ENCODE measurements at regions not wholly inside any gene's neighbourhood (a gene's known extent, or its start where the extent isn't known, plus 50 kb on each side); places are given as distances from the start of the nearest gene placed in this dataset.

DNA sequence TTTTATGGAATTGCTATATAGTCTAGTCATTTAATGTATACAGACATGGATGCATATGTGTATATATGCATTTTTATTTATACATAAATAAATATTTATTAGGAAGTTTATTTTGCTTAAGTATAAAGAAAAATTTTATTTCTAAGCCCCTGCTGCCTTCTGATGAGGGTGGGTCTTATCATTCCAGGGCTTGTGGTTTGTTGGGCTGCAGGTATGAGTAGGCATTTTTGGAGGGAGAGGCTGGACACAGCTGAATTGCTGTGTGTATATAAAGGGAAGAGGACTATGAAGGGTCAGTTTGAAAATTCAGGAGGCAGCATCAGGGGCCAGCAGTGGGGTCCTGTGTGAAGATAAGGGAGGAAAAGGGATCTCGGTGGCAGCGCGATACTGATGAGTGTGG is 189.4 kb downstream of the TMEM182 start:
- DNase-seq = no peak

DNA sequence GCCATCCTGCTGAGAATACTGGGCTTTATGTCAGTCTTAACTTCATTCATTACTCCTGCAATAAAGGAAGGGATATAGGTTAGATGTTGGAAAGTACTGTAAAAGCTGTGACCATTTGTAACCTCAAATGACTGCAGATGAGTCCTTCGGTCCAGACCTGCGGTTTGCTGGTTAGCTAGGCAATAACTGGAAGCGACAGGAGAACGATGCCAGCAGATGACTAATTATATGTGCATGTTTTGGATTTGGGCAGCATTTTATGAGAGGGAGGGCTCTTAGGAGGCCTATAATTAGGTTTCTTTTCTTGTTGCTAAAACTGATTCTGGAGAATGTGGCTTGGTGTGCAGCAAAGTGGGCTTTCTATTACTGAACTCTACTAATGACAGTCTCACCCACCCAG is 205.6 kb downstream of the TMEM182 start:
- no peak for DNase-seq

DNA sequence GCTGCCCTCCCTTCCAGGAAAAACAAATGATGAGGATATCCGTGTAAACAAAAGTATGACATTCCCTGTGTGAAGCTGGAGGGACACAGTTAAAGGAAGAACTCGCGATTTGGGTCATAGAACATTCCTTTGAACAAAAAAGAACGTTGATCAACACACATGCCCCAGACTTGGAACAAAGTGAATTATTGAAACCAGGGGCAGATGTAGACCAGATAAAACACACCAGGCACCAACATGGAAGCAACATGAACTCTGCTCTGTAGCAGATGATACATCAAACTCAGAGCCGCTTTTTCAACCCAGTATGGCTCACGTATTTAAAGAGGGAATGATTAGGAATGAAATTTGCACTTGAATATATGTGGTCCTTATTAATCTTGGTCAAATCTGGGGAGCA is 206.5 kb downstream of the TMEM182 start:
- DNase-seq = no peak

DNA sequence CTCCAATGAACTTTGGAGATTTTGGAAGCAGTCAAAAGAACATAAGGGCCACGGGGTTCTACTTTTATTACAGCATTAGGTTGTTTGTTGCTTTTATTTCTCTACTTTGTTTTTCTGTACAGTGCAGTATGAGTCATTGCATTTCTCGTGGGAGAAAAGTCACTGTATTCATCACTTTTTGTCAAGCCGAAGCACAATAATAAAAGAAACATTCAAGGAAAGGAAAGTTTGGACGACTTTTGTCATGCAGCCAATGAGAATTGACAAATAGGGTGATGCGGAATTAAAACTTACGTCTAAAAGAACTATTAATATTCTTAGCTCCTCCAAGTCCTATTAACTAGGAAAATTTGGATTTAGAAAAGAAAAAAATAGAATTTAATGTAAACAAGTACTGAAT is 209.9 kb downstream of the TMEM182 start:
- DNase-seq = no peak

DNA sequence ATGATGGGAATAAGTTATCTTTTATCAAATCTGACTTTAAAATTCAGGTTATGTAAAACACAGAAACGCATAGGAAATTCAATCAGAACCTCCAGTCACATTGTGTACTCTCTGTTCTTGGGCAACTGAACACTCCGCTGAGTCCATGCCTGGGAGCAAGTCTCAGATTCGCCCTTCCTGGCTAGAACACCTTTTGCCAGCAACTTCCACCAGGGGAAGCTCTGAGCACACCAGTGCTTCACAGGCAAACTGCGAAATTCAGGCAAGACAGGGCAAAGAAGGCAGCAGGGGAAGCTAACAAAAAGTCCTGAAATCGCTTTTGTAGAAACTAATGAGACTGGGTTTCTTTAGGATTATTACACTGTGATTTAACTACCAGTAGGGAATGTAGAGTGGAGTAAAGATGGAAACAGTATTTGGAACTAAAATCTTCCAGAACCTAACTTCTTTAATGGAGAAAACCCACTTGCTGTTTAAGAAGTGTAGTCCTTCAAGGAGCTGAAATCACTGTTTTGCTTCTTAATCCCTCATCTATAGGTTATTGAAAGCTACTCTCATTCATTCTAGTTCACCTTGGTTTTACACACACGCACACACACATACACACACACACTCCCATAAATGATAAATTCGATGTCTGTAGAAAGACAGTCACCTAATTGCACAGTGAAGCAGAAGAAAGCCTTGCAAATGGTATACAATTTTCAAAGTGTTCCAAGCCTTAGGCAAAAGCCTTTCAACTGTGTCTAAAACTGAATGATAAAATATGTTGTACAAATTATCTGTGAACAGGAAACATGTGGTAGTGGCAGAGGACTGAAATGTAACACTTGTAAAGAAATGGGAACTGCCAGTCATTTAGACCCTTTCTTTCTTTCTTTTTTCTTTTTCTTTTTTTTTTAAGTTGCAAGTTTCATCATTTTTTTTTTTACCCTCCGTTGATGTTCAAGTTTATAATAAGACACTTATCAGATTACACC is 214.5 kb downstream of the TMEM182 start:
- peak in 36 of 51 donors; percentile 1 to 53 (median 19) for DNase-seq

DNA sequence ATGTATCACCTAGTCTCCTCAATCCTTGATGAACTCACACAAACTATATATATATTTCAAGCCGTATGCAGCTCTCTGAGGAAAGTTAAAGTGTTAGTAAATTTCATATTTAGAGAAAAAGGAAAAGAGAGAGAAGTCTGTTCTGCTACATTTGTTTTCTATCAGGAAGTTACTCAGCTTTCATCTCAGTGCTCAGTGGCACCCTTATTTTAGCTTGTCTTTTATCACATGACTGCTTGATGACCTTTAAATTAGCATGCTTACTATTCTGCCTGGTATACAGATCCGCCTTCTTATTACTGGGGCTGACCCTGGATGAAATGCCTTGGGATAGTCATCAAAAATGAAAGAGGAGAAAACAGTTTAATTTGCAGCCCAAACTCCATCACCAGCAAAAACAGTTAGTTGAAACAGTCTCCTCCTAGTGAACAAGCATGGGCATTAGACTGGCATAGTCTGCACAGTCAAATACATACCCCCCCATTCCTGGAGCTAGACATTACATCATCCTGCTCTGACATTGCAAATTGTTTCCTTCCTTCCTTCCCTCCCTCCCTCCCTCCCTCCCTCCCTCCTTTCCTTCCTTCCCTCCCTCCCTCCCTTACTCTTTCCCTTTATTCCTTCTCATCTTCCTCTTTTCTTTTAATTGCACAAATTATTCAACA is 215.7 kb downstream of the TMEM182 start:
- no peak for DNase-seq

DNA sequence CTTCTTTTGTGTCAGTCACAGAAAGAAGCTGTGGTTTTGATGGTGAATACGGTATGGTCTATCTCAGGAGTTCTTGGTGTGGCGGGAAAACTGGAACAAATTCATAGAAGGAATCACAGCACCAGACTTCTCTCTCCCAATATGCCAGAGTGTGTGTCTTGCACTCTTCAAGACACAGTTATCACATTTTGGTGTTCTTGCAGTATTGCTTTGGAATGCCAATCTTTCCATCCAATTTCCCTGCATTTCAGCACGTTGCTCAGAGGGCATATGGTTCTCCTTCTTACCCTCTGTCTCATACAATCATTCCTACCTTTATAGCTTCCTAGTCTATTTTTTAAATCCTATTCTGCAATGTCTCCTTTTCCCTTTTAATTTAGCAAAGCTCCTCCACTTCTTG is 216.3 kb downstream of the TMEM182 start:
- DNase-seq = no peak

DNA sequence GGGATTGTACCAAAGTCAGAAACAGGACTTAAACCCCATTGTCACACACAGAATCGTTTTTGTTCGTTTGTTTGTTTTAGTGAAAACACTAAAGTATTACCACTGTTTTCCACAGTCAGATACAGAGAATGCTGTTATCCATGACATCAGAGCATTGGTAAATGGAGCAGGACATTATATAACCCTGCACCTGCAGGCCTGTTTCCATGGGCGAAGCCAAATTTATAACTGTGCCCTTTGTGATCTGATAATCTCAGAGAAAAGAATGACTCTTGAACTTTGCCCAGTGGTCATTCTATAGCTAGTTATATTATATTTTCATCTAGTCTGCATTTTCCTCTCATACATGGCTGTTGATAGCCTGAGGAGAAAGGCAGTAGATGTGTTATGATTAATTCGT is 217.6 kb downstream of the TMEM182 start:
- no peak for DNase-seq

DNA sequence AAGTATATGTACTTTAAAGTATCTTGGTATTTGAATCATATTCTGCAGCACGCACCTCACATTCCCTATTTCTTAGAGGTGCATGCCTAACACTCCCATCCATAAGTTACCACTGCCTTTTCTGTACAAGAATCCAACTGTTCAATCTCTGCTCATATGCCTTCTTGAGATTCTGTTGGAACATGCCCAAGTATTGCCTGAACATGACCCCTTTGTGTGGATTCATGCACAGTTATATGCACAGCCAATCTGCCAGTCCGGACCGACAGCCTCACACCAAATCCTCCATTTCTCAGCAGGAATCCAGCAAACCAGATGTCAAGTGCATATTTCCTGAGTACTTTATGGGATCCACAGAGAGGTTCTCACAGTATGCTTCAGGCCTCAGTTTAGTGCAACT is 222.0 kb downstream of the TMEM182 start:
- DNase-seq = no peak

DNA sequence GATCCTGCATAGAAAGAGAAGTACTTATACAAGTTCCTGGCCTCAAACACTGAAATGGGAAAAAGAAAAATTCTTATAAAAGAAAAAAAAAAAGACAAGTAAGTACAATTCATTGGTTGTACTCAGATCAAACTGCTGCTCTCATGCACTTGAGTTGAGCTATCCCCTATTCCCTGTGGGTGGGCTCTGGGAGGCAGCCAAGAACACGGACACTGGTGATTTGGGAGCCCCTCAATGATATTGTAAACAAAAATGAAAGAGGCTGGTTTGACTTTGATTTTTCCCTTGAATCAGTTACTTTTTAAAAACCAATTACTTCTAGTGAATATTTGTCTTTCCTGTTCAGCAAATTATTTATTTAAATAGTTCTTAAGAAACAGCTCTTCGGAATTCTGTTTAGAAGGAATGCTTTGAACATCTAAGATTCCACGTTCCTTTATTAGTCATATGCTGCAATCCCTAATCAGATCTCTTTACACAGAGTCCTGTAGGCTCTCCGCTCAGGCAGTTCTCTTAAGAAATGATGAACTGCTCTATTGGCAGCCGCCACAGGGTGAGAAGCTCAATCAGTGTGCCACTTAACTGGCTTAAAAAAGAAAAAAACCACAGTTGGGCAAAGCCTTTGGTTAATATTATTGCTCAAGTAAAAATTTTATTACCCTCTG is 225.1 kb downstream of the TMEM182 start:
- DNase-seq = no peak

DNA sequence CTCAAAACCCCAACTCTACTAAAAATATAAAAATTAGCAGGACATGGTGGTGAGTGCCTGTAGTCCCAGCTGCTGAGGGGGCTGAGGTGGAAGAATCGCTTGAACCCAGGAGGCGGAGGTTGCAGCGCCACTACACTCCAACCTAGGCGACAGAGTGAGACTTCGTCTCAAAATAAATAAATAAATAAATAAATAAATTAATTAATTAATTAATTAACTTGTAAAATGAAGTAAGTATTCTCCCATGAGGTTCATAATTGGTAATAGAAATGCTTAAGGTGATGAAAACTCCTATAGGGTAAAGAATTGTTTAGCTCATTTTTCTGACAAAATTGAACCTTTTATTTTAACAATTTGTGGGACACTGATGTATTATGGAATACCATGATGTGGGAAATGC is 230.8 kb downstream of the TMEM182 start:
- no peak for DNase-seq

DNA sequence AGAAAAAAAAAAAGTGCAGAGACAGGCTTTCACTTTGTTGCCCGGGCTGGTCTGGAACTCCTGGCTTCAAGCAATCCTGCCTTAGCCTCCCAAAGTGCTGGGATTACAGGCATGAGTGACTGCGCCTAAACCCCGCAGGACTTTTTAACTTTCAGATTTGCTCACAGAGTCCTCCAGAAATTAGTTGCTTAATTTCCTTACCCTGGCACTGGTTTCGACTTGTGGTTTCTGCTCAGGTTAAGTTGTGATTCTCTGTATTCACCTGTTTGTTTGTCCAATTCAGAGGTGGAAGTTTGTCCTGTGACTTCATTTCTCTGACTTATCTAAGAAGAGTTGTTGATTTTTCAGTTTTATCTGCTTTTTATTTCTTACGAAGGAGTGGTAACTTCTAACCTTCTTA is 238.1 kb downstream of the TMEM182 start:
- no peak for DNase-seq

DNA sequence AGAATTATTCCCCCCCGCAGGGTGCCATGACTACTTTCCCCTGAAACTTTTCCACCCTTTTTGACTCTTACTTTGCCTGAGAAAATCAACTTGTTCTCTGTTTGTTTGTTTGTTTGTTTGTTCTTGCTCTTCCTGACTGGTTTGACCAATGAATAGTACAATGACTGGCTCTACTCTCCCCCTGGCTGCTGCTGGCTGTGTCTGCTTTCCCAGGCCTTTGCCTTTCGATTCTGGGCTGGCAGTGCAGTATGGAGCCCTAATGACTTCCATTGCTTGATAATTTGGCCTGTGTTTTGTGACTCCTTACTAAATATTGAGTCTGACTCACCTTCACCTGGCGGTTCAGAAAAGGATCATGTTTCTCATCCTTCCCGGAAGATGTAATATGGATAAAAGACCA is 241.1 kb downstream of the TMEM182 start:
- DNase-seq = no peak

DNA sequence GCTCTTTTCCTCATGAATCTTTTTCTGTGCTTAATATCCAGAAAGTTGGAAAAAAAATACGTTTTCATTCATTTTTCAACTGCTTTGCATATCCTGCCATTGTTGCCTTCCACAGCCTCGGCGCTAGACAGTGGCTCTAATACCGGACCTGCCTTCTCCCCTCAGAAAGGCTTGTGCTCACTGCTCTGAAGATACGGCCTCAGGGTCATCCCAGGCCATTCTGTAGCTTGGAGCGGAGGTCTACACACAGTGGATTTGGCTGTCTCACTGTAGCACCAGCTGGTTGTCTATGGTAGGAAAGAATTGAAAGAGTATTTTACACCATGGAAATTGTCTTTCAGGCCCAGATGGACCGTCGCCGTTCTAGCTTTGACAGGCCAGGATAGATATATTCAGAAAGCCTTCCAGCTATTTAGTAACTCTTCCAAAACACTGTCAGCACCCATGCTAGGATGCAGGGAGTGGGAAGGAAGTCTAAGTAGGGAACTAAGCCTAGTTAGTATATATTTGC is 242.0 kb downstream of the TMEM182 start:
- no peak for DNase-seq

DNA sequence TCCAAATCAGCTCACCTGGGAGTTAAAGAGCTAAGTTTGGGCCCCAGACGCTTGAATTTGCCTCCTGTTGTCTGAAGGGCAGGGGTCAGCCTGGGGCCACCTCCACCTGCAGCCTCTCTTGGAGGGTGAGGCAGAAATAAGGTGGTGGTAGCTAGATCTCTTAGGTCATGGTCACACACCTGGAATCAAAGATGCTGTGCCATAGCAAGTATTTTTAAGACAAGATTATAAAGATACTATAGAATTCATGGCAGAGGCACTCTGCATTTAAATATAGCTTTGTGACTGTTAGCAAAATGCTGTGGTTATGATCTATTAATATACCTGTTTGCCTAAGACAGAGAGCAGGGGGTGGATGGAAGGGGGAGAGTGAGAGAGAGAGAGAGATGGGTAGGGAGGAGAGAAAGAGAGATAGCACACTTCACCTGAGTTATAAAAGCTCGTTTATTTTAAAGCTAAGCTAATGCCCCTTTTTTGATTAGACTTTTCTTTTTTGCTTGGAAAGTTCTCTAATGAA is 242.7 kb downstream of the TMEM182 start:
- DNase-seq = no peak

DNA sequence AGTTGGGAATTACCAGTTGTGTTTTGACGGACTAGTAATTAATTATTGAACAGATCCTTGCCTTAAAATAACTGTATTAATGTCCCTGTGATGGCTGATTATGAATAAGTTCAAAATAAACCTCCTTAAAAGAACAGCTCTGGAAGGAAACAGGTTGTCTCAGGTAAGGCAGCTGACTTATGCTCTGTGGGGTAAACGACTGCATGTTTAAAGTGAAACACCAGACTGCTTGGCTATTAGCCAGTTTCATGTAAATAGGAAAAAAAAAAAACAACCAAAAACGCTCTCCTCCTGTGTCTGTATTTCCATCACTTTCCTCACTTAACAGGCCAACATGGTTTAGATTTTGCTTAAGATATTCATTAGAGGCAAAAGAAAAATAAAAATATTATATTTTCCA is 243.6 kb downstream of the TMEM182 start:
- DNase-seq = no peak

DNA sequence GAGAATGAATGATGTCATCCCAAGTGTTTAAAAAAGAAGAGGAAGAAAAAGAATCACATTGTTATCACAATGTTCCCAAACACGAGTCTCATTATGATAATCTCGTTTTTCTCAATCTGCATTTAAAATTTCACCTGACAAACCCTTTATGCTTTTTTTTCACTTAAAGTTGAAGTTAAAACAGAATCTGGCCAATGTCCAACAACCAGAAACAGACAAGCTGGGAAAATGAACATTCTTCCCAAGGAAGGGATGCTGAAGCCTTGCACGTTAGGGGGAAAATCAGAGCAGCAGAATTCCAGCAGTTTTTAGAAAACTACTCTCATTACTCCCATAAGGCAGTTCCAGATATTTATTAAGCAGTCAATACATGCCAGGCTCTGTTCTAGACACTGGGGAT is 245.3 kb downstream of the TMEM182 start:
- DNase-seq = no peak

DNA sequence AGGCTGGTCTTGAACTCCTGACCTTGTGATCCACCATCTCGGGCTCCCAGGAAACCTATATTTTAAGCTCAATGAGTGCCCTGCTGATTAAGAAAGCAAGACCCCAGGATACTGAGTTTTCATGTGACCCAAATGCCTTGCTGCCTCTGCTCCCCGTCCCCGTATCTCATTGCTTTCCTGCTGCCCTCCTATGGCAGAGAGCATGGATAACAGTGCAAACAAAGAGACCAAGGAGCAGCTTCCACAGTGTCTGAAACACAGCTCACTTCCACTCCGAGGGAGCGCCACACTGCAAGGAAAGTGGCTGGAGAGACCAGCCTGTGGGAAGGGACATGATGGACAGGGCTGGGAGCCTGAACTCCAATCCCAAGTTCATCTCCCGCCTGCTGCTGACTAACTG is 246.8 kb downstream of the TMEM182 start:
- peak in 1 of 51 donors; percentile 1 for DNase-seq

DNA sequence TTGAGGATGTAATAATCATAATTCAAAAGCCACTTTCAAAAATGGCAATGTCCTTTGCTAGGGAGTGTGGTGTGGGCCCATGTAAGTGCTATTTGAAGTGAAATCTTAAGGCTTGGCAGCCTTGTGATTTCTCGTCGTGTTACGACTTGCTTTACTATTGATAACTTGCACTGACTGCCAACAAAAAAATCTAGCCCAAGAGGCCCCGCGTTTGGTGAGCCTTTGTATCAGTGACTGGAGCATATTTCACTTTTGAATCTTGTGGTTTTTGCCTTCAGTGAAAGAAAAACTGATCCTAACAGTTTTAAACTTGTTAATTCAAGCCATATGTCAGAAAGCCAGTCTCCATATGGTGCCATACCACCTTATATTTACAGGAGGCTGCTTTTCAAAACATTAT is 248.0 kb downstream of the TMEM182 start:
- DNase-seq = no peak

DNA sequence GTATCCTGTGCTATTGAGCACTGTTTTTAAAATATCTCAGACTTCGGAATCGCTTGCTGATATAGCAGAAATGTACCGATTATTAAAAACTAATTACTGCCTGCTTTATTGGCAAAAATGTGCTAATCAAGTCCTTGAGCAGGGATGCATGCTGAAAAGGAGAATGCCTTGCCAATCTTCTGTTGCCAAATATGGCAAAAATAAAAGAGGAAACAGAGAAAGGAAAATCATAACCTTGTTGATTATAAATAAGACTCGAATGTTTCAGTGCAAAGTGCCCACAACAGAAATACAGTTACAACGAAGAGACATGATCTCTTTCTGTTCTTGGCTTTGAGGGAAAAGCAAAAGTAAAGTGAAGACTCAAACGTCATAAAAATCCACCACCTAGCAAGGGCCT is 248.5 kb downstream of the TMEM182 start:
- DNase-seq = no peak

DNA sequence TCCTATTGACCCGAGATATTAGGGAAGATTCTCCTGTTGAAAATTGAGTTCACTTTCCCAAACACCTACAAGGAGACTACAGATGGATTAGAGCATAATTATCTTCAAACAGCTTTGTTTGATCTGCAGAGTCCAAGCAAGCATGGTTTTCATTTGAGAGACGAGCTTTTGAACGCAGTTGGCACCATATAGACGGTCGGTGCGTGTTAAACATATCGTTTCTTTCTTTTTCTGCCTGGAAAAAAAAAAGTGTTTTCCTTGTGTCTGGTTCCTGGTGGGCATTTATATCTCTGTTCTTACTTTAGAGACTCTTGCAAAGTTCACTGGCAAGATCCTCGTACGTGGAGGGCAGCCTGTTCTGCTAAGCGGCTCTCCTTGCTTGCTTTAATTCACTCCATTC is 248.9 kb downstream of the TMEM182 start:
- DNase-seq = no peak

DNA sequence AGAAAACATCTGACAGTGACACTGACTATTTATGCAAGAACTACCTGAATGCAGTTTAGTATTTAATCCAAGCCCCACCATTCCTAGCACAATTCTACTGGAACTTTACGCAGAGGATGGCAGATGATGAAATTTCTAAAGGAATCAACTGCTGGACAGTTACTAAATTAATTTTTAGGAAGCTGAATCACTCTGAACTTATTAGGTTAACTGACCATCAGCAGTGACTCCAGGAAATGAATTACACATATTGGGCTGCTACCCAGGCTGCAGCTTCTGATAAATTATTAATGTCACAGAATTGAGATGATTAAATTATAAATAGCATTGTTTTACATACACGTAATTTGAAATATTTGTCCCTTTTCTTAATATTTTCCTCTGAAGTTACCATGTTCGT is 250.8 kb downstream of the TMEM182 start:
- DNase-seq = no peak
